ENCODE measurements at regions not wholly inside any gene's neighbourhood (a gene's known extent, or its start where the extent isn't known, plus 50 kb on each side); places are given as distances from the start of the nearest gene placed in this dataset.

- Mint-ChIP-seq H3K27me3 (ENCODE audit: low read depth) (no peaks in the 10 kb centered on the region), H3K4me3 (no peak overlapping the region), H3K9me3 (peaks cover 2% of the 10 kb centered on the region), H3K4me1 (ENCODE audit: low read depth) (no peaks in the 10 kb centered on the region), H3K36me3 (ENCODE audit: insufficient read depth) (no peaks in the 10 kb centered on the region)
- no peak for ATAC-seq
- no peak for DNase-seq
These were observed 302.0 kb downstream of the RAB28 start for GRCh38 chr4:13182133-13182532.

- DNase-seq = no peak
- H3K27me3 Mint-ChIP-seq (ENCODE audit: low read depth) = no peaks in the 10 kb centered on the region
- no peak overlapping the region for H3K4me3 Mint-ChIP-seq
- no peaks in the 10 kb centered on the region for H3K36me3 Mint-ChIP-seq (ENCODE audit: insufficient read depth)
- no peak for ATAC-seq
- peaks cover 1% of the 10 kb centered on the region for H3K9me3 Mint-ChIP-seq
- no peaks in the 10 kb centered on the region for H3K4me1 Mint-ChIP-seq (ENCODE audit: low read depth)
These were observed 302.5 kb downstream of the RAB28 start for GRCh38 chr4:13181681-13182080.

- Mint-ChIP-seq H3K9me3 (no peaks in the 10 kb centered on the region), H3K4me1 (ENCODE audit: low read depth) (no peaks in the 10 kb centered on the region), H3K36me3 (ENCODE audit: insufficient read depth) (no peaks in the 10 kb centered on the region), H3K27me3 (ENCODE audit: low read depth) (no peaks in the 10 kb centered on the region), H3K4me3 (no peak overlapping the region)
- DNase-seq (no peak), ATAC-seq (no peak)
These were observed 303.4 kb downstream of the RAB28 start for GRCh38 chr4:13180701-13181100.

GRCh38 chr4:13178621-13179020, 305.5 kb downstream of the RAB28 start:
- DNase-seq (no peak), ATAC-seq (no peak)
- Mint-ChIP-seq H3K4me1 (ENCODE audit: low read depth) (no peaks in the 10 kb centered on the region), H3K27me3 (ENCODE audit: low read depth) (no peaks in the 10 kb centered on the region), H3K4me3 (no peak overlapping the region), H3K9me3 (no peaks in the 10 kb centered on the region), H3K36me3 (ENCODE audit: insufficient read depth) (no peaks in the 10 kb centered on the region)

GRCh38 chr4:13176741-13177142, 307.4 kb downstream of the RAB28 start:
- Mint-ChIP-seq H3K27me3 (ENCODE audit: low read depth) (no peaks in the 10 kb centered on the region), H3K4me3 (no peak overlapping the region), H3K4me1 (ENCODE audit: low read depth) (no peaks in the 10 kb centered on the region), H3K36me3 (ENCODE audit: insufficient read depth) (no peaks in the 10 kb centered on the region), H3K9me3 (no peaks in the 10 kb centered on the region)
- no peak for DNase-seq
- no peak for ATAC-seq

GRCh38 chr4:13174926-13175325, 309.2 kb downstream of the RAB28 start:
- no peak for DNase-seq
- Mint-ChIP-seq H3K4me1 (ENCODE audit: low read depth) (no peaks in the 10 kb centered on the region), H3K9me3 (no peaks in the 10 kb centered on the region), H3K27me3 (ENCODE audit: low read depth) (no peaks in the 10 kb centered on the region), H3K36me3 (ENCODE audit: insufficient read depth) (no peaks in the 10 kb centered on the region), H3K4me3 (no peak overlapping the region)
- no peak for ATAC-seq

- Mint-ChIP-seq H3K9me3 (no peaks in the 10 kb centered on the region), H3K36me3 (ENCODE audit: insufficient read depth) (no peaks in the 10 kb centered on the region), H3K4me1 (ENCODE audit: low read depth) (no peaks in the 10 kb centered on the region), H3K27me3 (ENCODE audit: low read depth) (no peaks in the 10 kb centered on the region), H3K4me3 (no peak overlapping the region)
- ATAC-seq (no peak), DNase-seq (no peak)
These were observed 310.1 kb downstream of the RAB28 start for GRCh38 chr4:13174001-13174400.

GRCh38 chr4:13171292-13172057, 312.7 kb downstream of the RAB28 start:
- H3K9me3 Mint-ChIP-seq = no peaks in the 10 kb centered on the region
- DNase-seq (no peak), ATAC-seq (no peak)
- no peaks in the 10 kb centered on the region for H3K27me3 Mint-ChIP-seq (ENCODE audit: low read depth)
- no peaks in the 10 kb centered on the region for H3K36me3 Mint-ChIP-seq (ENCODE audit: insufficient read depth)
- no peaks in the 10 kb centered on the region for H3K4me1 Mint-ChIP-seq (ENCODE audit: low read depth)
- H3K4me3 Mint-ChIP-seq = no peak overlapping the region

GRCh38 chr4:13169731-13170525, 314.2 kb downstream of the RAB28 start:
- DNase-seq = no peak
- no peaks in the 10 kb centered on the region for H3K4me1 Mint-ChIP-seq (ENCODE audit: low read depth)
- no peak overlapping the region for H3K4me3 Mint-ChIP-seq
- no peaks in the 10 kb centered on the region for H3K36me3 Mint-ChIP-seq (ENCODE audit: insufficient read depth)
- no peaks in the 10 kb centered on the region for H3K9me3 Mint-ChIP-seq
- no peaks in the 10 kb centered on the region for H3K27me3 Mint-ChIP-seq (ENCODE audit: low read depth)
- no peak for ATAC-seq

- ATAC-seq = no peak
These were observed 315.8 kb downstream of the RAB28 start for GRCh38 chr4:13168326-13168725.

GRCh38 chr4:13166214-13166613, 317.9 kb downstream of the RAB28 start:
- Mint-ChIP-seq H3K27me3 (ENCODE audit: low read depth) (no peaks in the 10 kb centered on the region), H3K4me3 (no peak overlapping the region), H3K36me3 (ENCODE audit: insufficient read depth) (no peaks in the 10 kb centered on the region), H3K4me1 (ENCODE audit: low read depth) (no peaks in the 10 kb centered on the region), H3K9me3 (no peaks in the 10 kb centered on the region)
- DNase-seq = no peak
- ATAC-seq = no peak

More at GRCh38 chr4:13168326-13168725, 315.8 kb downstream of the RAB28 start:
- Mint-ChIP-seq H3K36me3 (ENCODE audit: insufficient read depth) (no peaks in the 10 kb centered on the region), H3K4me3 (no peak overlapping the region), H3K9me3 (no peaks in the 10 kb centered on the region), H3K4me1 (ENCODE audit: low read depth) (no peaks in the 10 kb centered on the region), H3K27me3 (ENCODE audit: low read depth) (no peaks in the 10 kb centered on the region)
- DNase-seq = no peak

GRCh38 chr4:13164783-13165331, 319.3 kb downstream of the RAB28 start:
- no peaks in the 10 kb centered on the region for H3K36me3 Mint-ChIP-seq (ENCODE audit: insufficient read depth)
- DNase-seq (no peak), ATAC-seq (no peak)
- H3K4me1 Mint-ChIP-seq (ENCODE audit: low read depth) = no peaks in the 10 kb centered on the region
- no peak overlapping the region for H3K4me3 Mint-ChIP-seq
- no peaks in the 10 kb centered on the region for H3K27me3 Mint-ChIP-seq (ENCODE audit: low read depth)
- no peaks in the 10 kb centered on the region for H3K9me3 Mint-ChIP-seq

GRCh38 chr4:13162886-13163285, 321.3 kb downstream of the RAB28 start:
- DNase-seq = no peak
- Mint-ChIP-seq H3K36me3 (ENCODE audit: insufficient read depth) (no peaks in the 10 kb centered on the region), H3K9me3 (no peaks in the 10 kb centered on the region), H3K27me3 (ENCODE audit: low read depth) (no peaks in the 10 kb centered on the region), H3K4me3 (no peak overlapping the region), H3K4me1 (ENCODE audit: low read depth) (no peaks in the 10 kb centered on the region)
- ATAC-seq = no peak

GRCh38 chr4:13160920-13161319, 323.2 kb downstream of the RAB28 start:
- DNase-seq (no peak), ATAC-seq (no peak)
- Mint-ChIP-seq H3K27me3 (ENCODE audit: low read depth) (no peaks in the 10 kb centered on the region), H3K9me3 (no peaks in the 10 kb centered on the region), H3K4me3 (no peak overlapping the region), H3K36me3 (ENCODE audit: insufficient read depth) (no peaks in the 10 kb centered on the region), H3K4me1 (ENCODE audit: low read depth) (no peaks in the 10 kb centered on the region)
